HG03432 (cell line): ENCODE measurements at regions not wholly inside any gene's neighbourhood (a gene's known extent, or its start where the extent isn't known, plus 50 kb on each side); places are given as distances from the start of the nearest gene placed in this dataset.
"Not testable (repeated sequence)": the region's sequence is repeated elsewhere in the genome, so short reads cannot be mapped to it uniquely, and the experiment has no call there.

Source experiments
- ATAC-seq: cut with Tn5 transposase; IDR thresholded peaks from one replicate; pipeline ENCODE4 v1.9.1; 2021; ENCODE audit warnings: mild to moderate bottlenecking, moderate library complexity; ENCODE audit not compliant: unreplicated experiment

DNA sequence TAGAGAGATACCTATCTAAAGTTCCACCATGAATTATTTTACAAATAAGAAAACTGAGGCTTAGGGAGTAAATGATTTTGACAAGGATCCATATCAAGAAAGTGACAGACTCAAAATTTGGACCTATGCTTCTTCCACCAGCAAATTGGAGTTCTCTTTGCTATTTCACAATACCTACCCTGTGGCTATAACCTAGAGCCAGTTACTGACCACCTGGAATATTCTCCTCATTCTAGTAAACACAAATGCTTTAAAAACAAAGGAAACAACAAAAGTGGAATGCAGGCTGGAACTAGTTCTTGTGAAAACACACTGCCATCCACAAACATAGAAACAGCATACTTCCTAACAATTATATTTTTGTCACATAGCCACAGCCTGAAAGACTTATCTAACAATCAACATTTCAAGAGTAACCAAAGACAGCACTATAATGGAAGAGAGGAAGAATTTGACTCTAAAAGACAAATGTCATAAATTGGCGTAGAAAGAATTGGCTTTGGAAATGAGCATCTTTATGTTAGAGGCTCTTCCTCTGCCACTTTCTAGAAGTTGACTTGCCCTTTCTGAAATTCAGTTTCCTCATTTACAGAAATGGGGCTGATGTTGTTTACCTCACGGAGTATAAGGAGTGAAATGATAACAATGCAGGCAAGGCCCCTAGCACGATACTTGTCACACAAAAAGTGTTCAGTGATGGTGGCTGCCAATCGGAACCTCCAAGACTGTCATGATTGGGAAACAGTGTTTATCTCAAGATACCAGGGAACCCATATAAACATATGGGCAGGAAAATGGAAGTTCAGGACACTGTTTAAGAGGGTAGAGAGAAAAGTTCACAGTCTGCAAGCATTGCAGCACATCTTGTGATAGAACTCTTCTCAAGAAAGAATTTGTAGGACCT lies 138.6 kb upstream of the LGR5 start:
- no peak for ATAC-seq

DNA sequence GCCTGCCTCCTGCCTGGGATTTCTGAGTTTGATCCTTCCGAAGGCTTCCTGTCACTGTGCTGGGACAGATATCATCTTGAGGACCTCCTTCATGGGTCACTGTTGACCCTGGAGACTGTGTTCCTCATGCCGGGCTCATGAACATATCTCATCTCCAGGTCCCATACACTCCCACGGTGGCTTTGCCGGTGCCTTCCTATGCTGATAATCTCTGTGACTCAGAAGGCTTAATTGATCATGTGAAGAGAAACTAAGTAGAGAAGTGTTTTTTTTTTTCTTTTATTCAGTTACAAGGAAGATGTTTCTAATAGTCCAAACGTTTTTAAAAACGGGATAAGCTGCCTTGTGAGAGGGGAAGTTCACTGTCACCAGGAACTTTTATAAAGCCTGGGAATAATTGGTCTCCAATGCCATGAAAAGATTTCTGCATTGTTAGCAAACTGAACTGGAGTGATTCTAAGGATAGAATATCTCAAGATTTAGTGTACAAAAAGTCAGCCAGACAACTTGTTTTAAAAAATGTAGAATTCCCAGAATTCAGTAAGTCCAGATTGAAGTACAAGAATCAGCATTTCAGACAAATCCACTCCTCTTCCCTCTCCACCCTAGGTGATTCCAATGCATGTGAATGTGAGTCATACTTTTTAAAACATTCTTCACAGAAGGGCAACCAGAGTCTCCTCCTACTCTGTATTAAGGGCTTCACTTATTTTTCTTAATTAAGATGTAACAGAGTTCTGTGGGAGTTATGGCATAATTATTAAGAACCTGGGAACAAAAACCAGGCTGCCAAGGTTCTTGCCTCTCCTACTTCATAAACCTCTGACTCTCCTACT lies 139.8 kb upstream of the LGR5 start:
- ATAC-seq = no peak

DNA sequence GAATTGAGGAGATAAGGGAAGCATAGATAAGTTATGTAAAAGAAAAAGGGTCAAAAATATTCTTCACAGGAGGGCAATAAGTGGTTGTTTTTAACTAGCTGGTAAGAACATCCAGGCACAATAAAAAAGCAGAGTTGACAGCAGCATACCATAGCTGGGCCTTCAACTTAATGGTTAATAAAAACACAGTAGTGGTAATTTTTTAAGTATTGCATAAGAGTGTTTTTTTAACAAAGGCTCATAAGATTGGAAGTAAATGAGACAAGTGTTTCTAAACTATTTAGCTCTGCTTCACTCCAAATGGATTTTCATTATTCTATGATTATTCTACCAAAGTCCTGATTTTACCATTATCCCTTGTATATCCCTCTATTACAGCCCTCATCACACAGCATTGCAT lies 140.1 kb upstream of the TSPAN8 start:
- no peak for ATAC-seq

DNA sequence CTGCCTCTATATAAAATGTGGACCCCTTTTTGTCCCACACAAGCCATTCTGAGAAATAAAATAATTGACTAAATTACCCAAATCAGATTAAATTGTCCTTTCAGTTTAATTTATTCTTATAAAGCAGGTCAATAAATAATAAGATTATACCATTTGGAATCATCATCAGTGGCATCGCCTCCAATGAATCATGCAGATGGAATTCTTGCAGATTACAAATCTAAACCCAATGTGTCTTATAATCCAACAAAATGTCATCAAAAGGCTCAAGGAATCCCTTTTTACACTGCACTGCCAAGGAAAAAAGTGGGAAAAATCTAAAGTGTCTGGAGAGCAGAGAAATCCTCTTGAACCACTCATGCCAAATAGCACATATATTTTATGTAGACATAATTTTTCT lies 138.2 kb upstream of the TSPAN8 start:
- no peak for ATAC-seq

DNA sequence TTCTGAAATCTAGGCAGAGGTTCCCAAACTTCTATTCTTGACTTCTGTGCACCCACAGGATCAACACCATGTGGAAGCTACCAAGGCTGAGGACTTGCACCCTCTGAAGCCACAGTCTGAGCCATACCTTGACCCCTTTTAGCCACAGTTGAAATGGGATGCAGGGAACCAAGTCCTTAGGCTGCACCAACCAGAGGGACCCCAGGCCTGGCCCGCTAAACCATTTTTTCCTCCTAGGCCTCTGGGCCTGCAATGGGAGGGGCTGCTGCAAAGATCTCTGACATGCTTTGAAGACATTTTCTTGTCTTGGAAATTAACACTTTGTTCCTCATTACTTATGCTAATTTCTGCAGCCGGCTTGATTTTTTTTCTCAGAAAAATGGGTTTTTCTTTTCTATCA lies 133.9 kb upstream of the TSPAN8 start:
- no peak for ATAC-seq

DNA sequence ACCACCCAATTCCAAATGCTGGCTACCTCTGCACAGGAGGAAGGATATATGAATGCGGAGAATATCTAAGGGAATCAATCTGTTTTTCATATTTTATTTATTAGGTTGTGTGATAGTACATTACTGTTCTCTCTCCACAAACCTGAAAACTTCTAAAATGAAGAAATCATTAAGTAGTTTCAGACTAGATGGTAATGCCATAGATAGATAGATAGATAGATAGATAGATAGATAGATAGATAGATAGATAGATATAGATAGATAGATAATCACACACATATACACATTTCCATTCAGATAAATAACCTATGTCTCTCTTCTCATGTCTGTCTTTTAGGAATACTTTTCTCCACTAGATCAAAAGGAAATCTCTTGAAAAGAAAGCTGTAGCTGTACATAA lies 126.1 kb upstream of the TSPAN8 start:
- ATAC-seq = no peak

DNA sequence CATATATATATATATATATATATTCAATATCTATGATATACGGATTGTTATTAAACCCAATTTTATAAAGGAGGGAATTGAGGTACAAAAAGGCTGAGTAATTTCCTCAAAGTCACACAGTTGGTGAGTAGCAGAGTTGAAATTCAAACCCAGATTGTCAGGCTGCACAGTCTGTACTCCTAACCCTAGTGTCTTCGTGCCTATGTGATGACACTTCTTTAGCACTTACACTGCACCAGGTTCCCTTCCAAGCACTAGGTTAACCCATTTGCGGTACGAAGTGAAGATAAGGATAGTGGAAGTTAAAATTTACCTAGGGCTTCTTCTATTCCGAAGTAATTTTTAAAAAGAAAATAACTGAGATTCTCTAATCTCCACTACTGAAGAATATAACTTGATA lies 125.1 kb upstream of the TSPAN8 start:
- ATAC-seq = no peak

DNA sequence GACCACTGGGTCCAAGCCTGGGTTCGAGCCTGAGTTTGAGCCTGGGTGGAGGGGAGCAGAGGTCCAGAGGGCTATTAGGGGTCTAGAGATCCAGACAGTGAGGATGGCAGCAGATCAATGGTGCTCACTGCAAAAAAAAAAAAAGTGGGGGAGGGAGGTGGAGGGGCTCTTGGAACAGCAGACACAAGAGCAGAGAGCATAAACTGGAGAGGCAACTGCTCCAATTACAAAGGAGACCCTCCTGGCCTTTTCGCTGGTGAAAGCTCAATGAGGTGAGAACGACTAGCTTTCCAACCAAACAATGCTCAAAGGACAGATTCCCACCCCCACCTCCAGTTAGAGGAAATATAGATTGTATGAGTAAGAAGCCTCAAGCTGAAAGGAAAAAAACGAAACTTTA lies 124.2 kb upstream of the TSPAN8 start:
- no peak for ATAC-seq

DNA sequence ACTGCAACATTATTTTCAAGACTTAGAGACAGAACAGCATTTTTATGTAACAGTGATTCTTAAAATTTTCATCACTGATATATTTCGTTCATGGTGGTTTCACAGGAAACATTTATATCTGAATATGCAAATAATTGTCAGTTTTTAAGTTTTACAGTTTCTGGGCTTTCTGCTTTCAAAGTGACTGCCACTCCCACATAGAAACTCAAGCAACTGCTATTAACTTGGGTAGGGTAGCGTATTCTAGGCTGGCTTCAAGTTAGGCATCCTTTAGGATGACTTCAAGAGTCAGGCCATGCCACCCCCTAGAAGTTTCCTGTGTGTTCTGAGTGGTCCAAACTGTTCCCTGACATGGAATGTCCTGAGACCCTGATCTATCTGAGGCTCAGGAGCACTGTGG lies 123.6 kb upstream of the TSPAN8 start:
- no peak for ATAC-seq

DNA sequence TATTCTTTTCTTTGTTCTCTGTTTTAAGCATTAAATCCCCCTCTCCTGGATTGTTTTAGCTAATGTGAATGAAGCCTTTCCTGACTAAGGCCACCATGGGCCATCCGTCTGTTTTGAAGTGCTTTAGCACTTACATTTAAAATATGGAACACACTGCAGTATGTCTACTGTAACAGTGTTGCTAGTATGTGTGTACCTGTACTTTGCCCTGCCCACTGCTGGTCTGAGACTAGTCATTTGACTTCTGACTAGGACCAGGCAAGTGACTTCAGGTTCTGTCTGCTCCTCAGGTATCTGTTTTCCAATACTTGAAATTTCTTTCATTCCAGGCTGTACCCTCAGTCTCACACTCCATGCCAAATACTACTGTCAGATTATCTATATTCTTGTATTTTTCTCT lies 120.1 kb upstream of the TSPAN8 start:
- ATAC-seq = no peak

DNA sequence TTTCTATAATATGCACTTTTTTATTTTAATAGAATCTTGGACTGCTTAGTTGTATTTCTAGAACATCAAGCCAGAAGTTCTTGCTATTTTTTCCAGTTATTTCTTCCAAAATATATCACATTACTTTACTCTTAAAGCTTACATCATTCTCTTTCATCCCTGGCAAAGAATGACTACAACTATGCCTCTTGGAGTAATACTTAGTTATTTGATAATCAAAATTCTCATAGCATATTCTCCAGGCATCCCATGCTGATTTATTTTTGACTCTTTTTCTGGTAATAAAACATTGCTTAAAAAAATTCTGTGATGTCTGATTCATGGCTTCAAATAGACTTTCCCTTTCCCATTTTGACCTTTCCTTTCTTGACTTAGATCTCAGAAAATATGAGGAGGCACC lies 118.7 kb upstream of the TSPAN8 start:
- ATAC-seq = no peak

DNA sequence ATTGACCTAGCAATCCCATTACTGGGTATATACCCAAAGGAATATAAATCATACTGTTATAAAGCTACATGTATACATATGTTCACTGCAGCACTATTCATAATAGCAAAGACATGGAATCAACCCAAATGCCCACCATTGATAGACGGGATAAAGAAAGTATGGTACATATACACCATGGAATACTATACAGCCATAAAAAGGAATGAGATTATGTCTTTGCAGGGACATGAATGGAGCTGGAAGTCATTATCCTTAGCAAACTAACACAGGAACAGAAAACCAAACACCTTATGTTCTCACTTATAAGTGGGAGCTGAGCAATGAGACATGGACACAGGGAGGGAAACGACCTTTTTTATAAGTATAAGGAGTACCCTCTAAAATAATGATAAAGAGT lies 113.0 kb upstream of the TSPAN8 start:
- not testable (repeated sequence) for ATAC-seq

DNA sequence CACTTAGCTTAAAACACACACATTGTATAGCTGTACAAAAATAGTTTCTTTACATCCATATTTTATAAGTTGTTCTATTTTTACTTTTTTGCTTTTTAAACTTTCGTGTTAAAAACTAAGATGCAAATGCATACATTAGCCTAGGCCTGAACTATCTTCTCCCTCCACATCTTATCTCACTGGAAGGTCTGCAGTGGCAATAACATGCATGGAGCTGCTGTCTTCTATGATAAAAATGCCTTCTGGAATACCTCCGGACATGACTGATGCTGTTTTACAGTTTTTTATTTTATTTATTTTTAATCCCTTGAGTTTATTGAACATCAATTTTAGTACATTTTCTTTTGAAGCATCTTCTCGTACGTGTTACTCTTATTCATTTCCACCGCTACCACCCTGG lies 112.3 kb upstream of the TSPAN8 start:
- no peak for ATAC-seq

DNA sequence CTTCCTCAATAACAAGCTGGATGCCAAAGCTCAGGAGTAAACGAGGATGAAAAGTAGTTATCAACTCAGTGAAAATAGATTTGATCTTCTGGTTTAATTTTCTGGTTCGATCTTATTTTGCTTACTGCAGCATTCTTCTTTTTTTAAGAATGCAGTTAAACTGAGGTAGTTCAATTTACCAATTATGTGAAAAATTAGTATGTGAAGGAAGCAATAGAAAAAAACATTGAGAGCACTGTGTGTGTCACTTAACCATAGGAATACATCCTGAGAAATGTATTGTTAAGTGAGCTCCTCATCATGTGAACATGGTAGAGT lies 111.4 kb upstream of the TSPAN8 start:
- no peak for ATAC-seq

DNA sequence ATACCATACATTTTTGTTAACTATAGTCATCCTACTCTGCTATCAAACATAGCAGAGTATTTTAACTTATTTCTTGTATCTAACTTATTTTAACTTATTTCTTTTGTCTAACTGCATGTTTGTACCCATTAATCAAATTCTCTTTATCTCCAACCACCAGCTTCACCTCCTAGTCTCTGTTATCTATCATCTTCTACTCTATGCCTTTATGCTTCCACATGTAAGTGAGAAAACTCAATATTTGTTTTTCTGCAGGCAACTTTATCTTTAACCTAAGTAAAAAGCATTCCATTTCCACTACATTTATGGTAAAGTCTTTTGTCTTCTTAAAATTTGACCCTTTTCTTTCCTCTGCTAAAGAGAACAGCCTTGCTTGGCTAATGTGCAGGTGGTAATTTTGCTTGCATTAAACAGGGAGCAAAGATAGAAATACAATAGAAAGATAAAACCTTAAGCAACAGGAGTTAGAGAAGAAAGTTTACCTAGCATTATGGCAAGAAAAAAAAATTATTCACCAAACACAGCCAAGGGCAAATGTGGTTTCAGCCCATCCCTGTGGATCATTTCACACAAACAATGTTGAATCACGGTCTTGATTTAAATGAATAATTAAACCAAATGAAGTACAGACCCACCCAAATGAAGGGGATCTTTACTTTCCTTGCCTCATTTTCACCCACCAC lies 110.9 kb upstream of the TSPAN8 start:
- ATAC-seq = no peak

DNA sequence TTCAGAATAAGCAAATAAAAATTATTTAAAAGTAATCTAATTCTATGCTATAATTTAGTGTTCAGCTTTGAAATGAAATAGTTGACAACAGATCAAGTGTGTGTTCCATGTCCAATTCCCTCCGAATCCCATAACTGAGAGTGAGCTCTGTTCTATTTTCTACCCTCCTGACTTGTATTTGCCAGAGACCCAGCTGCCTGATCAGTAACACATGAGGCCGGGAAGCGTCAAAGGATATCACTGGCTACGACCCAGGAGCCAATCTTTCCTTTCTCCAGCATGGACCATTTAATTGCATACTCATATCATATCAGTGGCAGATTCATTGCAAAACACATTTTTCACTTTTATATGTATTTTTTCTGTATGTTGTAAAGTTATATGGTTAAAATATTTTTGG lies 108.8 kb upstream of the TSPAN8 start:
- no peak for ATAC-seq

DNA sequence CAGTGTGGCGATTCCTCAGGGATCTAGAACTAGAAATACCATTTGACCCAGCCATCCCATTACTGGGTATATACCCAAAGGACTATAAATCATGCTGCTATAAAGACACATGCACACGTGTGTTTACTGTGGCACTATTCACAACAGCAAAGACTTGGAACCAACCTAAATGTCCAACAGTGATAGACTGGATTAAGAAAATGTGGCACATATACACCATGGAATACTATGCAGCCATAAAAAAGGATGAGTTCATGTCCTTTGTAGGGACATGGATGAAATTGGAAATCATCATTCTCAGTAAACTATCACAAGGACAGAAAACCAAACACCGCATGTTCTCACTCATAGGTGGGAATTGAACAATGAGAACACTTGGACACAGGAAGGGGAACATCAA lies 107.9 kb upstream of the TSPAN8 start:
- not testable (repeated sequence) for ATAC-seq

DNA sequence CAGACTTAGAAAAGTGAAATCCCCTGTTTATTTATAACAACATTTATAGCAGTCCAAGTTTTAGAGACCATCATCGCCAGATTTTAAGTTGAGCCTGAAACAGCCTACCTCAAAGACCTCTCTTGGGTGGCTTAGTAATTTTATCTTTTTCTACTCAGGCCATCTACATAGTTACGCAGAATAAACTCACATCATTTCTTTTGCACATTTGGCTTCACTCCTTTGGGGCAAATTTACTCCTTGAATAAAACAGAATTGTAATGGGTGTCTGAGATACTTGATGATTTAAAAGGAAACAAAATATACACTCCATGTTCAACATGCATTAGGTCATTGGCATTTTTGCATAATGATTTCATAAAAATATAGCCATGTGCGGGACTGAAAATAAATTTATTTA lies 104.7 kb upstream of the TSPAN8 start:
- no peak for ATAC-seq

DNA sequence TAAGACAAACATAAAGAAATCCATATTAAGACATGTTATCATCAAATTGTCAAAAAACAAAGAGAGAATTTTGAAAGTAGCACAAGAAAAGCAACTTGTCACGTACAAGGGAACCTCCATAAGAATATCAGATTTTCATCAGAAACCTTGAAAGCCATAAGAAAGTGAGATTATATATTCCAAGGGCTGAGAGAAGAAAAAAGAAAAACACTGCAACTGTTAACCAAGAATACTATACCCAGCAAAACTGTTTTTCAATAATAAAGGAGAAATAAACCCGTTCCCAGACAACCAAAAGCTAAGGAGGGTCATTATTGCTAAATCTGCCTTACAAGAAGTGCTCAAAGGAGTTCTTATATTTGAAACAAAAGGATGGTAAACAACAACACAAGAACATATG lies 94.7 kb upstream of the TSPAN8 start:
- no peak for ATAC-seq

DNA sequence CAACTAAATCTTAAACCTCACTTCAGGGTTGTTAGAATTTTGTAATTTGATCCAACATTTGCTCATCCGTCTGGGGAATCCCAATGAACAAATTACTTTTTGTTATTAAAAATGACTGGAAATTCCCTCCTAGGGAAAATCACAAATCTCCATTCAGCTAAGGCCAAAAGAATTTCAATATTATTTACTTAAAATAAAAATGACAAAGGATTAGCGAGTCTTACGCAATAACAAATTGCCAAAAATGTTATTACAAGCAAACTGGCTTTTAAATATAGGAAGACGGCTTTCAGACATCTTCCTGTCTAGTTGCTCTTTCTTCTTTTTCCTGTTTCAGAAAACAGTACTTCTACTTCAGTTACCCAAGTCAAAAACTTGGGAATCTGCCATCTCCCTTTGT lies 92.4 kb upstream of the TSPAN8 start:
- ATAC-seq = no peak

DNA sequence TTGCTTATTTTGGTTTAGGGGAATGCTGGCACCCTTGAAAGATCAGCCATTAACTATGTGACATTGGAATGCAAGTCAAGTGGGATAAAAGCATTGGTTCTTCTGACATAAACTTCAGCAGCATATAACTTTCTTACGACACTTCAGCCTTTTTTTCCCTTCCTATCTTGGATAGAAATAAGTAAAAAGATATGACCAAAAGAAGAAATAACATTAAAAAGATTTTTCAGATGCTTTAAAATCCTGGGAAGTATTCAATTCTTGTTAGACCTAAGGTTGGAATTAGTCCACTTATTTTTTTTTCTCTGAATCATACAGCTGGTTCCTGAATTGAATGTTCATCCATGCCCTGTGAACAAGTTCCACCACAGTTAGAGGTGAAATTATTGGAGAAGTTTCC lies 85.6 kb upstream of the TSPAN8 start:
- ATAC-seq = no peak

DNA sequence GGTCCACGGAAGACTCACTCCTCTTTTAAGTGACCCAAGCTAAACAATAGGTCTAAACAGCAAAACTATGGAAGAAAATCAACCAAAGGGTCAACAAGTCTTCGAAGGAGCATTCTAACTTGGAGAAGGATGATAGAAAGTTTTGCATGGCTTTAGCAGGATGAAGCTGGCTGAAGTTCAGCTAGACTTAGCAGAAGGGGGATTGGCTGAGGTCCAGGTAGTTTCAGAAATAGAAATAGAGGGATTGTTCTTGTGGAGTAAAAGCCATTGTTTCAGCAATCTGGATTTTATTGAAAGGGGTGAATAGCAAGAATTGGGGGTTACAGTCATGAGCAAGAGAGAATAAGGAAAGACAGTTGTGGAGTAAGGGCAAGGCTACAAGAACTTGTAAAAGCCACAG lies 84.7 kb upstream of the TSPAN8 start:
- ATAC-seq = no peak
